ES-I3 (cell line): ENCODE measurements at regions not wholly inside any gene's neighbourhood (a gene's known extent, or its start where the extent isn't known, plus 50 kb on each side); places are given as distances from the start of the nearest gene placed in this dataset.

Experiments
- H3K36me3 ChIP-seq: 2 replicates; pipeline ENCODE4 v1.6.1; 2013; ENCODE audit warnings: mild to moderate bottlenecking, low read length, control low read depth, moderate library complexity; ENCODE audit not compliant: insufficient read depth
- H3K4me1 ChIP-seq: 2 replicates; pipeline ENCODE4 v1.6.1; 2013; ENCODE audit warnings: mild to moderate bottlenecking, control low read depth, low read length; ENCODE audit not compliant: insufficient read depth
- H3K9ac ChIP-seq: 2 replicates; pipeline ENCODE4 v1.6.1; 2013; ENCODE audit warnings: low read depth, mild to moderate bottlenecking, low read length, moderate library complexity
- H3K9me3 ChIP-seq: 2 replicates; pipeline ENCODE4 v1.6.1; 2013; ENCODE audit warnings: mild to moderate bottlenecking, low read length, moderate library complexity; ENCODE audit not compliant: control insufficient read depth, insufficient read depth

DNA sequence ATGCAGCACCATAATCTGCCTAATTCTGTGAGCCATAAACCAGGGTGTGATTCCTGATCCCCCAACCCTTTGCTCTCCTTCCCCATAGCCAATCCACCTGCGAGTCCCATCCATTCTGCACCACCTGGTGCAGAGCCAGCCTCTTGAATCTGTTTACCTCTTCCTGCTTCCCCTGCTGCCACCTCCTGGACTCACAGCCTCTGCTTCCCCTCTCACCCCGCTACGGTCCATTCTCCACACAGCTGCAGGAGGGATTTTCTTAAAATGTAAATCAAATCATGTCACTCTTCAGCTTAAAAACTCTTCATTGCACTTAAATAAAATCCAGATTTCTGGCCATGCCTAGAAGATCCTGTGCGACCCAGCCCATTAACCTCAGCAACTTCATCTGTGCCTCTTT lies 186.7 kb downstream of the FOXD2 start:
- Histone ChIP-seq H3K36me3 (no peaks in the 10 kb centered on the region), H3K4me1 (no peaks in the 10 kb centered on the region), H3K9me3 (no peaks in the 10 kb centered on the region), H3K9ac (no peak overlapping the region)

DNA sequence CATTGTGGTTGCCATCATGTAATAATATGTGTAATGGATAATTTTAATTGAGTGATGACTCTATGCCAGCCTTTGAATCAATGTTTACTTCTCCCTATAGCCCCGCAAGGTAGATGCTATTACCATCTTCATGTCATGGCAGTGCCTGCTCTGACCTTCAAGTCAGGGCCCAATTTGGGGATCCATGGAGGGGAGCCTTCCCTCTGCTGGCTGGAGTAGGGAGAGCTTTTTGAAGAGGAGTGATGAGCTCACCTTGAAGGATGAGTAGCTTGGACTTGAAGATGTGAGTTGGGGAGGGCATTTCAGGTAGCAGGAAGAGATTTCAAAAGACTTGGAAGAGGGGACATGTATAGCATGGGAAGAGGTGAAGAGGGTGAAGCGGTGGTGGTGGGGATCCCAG lies 189.2 kb downstream of the FOXD2 start:
- Histone ChIP-seq H3K9me3 (no peaks in the 10 kb centered on the region), H3K9ac (no peak overlapping the region), H3K4me1 (no peaks in the 10 kb centered on the region), H3K36me3 (no peaks in the 10 kb centered on the region)

DNA sequence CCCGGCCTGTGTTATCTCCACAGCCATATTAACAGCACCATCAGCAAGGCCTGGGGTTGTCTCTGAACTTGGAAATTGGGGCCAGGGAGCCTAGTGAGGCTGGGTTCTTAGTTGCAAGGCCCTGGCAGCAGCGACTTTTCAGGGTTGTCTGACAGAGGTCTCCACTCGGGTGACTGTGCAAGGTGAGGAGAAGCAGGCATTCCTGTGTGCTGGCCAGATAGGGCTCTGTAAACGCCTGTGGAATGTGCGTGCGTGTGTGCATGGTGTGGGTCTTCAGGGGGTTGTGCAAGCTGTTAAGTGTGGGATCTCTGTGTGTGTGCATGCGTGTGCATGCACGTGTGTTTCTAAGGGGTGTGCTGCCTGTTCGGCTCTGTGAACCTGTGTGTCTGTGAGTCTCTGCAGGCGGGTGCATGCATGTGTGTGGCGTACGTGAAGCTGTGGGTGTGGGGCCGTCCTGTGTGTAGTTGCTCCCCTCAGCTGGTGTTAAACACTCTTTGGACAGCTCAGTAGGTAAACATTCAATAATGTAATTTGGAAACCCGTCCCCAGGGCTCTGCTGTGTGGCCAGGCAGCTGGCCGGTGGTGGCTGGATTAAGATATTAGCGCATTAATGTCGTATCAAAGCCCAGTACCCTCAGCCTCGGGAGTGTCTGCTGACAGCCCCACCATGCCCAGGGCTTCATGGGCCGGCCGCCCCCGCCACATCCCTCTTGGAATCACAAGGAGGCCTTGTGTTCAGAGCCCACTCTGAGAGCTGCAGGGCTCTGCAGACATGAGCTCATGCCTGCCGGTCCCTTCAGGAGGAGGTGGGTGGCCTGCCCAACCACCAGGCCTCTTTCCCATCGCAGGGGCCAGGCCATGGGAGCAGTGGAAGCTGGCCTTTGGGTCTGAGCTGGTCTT lies 189.9 kb downstream of the FOXD2 start:
- Histone ChIP-seq H3K9ac (no peak overlapping the region), H3K36me3 (no peaks in the 10 kb centered on the region), H3K9me3 (no peaks in the 10 kb centered on the region), H3K4me1 (no peaks in the 10 kb centered on the region)

DNA sequence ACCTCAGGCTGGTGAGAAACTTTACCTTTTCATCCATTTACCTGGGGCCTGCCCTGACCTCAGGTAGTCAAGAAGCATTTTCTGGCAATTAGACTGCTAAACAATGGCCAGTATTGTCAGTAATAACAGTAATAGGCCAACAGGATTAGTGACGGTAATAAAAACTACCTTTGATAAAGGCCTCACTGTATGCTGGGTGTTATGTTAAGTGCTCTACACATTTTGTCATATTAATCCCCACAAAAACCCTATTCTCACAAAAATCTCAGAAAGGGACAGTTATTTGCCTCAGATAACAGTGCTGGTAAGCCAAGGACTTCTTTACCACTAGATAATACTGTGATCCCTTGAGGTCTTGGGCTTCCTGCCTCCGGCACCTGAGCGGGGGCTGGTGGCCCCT lies 191.4 kb downstream of the FOXD2 start:
- Histone ChIP-seq H3K9me3 (no peaks in the 10 kb centered on the region), H3K9ac (no peak overlapping the region), H3K4me1 (no peaks in the 10 kb centered on the region)

DNA sequence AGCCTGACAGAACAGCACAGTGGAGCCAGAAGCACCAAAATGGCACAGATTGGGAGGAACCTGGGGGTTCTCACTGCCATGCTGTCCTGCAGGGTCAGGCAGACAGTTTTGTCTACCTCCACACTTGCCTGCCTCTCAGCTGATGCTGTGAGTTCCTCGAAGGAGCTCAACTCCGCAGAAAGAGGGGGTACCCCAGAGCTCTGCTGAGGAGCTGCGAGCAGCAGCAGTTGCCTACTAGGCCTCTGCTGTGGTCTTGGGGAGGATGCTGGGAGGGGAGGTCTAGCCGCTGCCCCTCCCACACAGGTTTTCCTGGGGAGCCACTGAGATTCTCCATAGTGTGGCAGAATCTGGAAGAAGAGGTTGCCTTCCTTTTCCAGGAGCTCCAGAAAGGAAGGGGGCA lies 192.5 kb downstream of the FOXD2 start:
- Histone ChIP-seq H3K9me3 (no peaks in the 10 kb centered on the region), H3K4me1 (no peaks in the 10 kb centered on the region), H3K36me3 (no peaks in the 10 kb centered on the region), H3K9ac (no peak overlapping the region)

More for the DNA sequence above, 191.4 kb downstream of the FOXD2 start:
- no peaks in the 10 kb centered on the region for H3K36me3 ChIP-seq

DNA sequence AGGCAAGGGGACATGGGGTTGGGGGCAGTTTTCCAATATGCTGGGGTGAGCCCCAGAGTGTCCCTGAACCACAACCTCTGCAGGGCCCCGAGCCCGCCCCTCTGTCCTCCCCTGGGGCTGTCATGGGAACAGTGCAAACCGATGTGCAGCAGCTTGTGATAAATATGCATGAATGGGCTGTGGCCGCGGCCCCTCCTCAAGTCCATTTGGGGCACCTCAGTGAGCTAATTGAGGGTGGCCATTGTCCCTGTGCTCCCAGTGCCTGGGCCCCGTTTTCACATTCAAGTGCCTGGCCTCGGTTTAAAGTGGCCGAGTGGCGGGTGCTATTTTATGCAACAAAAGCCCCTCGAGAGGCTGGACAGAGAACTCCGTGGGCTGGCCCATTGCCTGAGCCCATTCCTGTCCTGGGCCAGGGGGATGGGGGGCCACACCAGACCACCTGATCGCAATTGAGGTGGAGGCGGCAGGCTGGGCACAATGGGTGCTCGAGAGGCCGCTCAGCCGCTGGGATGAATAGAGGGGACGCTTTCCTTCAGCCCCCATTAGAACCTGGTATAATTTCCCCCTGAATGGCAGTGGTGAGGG lies 193.7 kb downstream of the FOXD2 start:
- Histone ChIP-seq H3K9me3 (no peaks in the 10 kb centered on the region), H3K4me1 (no peaks in the 10 kb centered on the region), H3K36me3 (no peaks in the 10 kb centered on the region), H3K9ac (no peak overlapping the region)

DNA sequence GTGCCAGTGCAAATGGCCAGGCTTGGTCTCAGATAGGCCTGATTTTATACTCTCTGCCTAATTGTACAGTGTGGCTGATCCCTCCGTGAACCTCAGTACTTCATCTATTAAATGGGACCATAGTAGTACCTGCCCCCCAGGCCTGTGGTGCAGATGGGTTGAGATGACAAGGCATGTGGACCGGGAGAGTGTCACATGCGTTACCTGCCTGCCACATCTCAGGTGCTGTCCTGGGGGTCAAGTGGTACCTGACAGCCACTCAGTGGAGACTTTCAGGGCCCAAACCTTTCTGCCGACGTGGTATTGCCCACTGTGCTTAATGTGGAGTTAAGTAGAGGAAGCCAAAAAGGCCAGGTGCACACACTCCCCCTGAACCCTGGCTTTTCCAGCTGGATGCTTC lies 197.3 kb downstream of the FOXD2 start:
- Histone ChIP-seq H3K9ac (no peak overlapping the region), H3K36me3 (no peaks in the 10 kb centered on the region), H3K9me3 (no peaks in the 10 kb centered on the region), H3K4me1 (no peaks in the 10 kb centered on the region)

DNA sequence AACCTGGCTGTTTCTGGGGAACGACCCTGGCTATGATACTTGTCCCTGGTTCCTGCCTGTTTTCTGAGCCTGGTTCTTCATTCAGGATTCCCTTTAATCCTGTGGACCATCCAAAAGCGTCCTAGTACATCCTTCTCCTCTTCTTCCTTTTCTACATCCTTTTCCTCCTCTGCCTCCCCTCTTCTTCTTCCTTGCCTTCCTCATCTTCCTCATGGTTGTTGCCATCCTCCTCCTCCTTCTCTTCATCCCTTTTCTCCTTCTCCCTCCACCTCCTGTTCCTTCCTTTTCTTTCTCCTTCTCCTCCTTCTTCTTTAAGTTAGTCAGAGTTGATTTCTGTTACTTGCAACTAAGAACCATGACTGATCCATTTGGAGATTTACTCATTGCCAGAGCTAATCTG lies 197.8 kb downstream of the FOXD2 start:
- H3K4me1 ChIP-seq, result no peaks in the 10 kb centered on the region
- H3K36me3 ChIP-seq, result no peaks in the 10 kb centered on the region
- no peak overlapping the region for H3K9ac ChIP-seq
- H3K9me3 ChIP-seq, result no peaks in the 10 kb centered on the region

DNA sequence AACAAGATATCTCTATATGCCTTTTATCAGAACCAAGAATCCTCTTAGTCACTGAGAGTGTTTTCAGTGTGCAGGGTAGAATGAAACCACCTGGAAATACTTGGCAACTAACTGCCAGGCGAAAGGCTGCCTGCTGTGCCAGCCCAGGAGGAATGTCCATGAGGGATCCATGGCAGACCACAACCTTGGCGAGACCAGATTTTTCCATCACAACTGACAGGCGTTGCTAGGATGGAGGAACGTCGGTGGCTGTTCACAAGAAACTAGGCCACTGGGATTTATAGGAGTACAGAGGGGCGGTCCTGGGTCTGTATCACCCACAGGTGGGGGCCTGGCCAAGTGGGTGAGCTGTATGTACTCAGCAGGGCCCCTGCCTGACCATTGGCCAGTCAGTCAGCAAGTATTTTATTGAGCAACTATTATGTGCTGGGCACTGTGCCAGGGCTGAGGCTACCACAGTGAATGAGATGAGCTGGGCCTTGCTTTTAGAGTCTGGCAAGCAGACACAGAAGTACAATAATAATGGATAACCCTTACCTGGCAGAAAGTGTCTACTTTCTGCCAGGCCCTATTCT lies 199.4 kb downstream of the FOXD2 start:
- Histone ChIP-seq H3K36me3 (no peaks in the 10 kb centered on the region), H3K9me3 (no peaks in the 10 kb centered on the region), H3K4me1 (no peaks in the 10 kb centered on the region), H3K9ac (no peak overlapping the region)

DNA sequence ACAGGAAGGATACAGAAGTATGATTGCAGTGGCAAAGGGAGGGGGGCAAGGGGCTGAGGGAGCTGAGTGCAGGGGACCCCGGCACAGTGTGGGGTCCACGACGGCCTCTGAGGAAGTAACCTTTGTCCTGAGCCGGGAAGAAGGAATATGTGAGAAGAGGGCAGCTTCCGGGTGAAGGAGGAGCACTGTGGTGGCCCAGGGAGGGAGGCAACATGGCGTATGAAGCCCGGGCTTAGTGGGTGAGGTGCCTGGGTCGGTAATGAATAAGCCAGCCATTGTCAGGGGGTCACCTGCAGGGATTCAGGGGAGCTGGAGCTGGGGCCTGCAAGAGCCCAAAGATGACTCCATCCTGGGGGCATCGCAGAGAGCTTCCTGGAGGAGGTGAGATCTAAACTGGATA lies 200.4 kb downstream of the FOXD2 start:
- Histone ChIP-seq H3K36me3 (no peaks in the 10 kb centered on the region), H3K9me3 (no peaks in the 10 kb centered on the region), H3K9ac (no peak overlapping the region), H3K4me1 (no peaks in the 10 kb centered on the region; the same call in 1 of the 2 replicates)

DNA sequence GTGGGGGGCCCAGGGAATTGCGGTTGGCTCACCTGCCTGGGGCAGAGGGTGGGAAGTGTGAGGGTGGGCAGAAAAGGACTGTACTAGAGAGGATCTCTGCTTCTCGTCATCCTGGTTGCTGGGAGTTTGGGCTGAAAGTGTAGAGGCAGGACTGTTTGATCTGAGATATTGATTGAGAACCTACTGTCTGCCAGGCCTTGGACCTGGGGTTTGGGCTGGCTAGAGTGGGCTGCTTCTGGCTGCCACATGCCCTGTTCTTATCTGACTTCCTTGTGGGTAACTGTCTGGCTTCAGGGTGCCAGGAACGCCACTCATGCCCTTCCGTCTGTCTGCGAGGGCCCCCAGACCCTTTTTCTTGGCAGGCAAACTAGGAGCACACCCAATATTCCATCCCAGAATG lies 200.9 kb downstream of the FOXD2 start:
- Histone ChIP-seq H3K9me3 (no peaks in the 10 kb centered on the region), H3K9ac (no peak overlapping the region), H3K36me3 (no peaks in the 10 kb centered on the region), H3K4me1 (no peaks in the 10 kb centered on the region; the same call in 1 of the 2 replicates)

DNA sequence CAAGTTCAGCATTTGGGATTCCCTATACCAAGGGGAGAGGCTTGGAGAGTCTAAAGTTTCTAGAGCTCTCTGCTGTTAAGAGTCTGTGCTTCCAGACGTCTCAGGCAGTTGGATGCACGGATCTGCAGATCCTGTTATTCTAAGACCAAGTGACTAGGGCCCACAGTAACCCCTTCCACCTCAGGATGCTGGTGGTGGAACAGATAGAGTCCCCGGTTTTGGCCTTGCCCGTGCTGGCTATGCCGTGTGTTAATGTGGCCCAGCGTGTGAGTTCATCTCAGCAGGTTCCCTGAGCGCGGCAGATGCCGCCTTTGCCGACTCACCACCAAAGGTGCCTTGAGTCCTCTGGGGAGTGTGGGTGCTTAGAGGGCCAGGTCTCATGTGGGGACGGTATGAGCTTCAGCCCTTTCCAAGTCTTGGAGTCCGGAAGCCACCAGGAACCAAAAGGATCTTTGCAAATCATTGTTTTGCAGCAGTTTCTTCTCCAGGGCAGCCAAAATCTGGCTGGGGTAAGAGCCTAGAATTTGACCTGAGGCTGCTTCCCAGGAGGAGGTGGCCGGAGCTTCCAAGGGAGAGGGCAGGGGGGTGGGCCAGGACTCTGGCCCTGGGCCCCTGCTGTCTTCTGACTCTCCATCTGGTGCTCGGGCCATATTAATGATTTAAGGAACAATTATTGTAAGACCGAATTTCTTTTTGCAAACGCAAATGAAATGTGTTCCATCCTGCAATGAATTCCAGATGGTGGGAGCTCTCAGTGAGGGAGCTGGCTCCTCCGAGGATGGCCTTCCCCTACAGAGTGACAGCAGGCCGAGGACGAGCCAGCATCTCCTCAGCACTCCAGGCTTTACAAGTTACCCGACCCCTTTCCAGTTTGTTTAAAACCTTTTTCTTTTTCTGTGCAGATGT lies 205.7 kb downstream of the FOXD2 start:
- no peaks in the 10 kb centered on the region; the same call in 1 of the 2 replicates for H3K4me1 ChIP-seq
- no peaks in the 10 kb centered on the region for H3K9me3 ChIP-seq
- H3K9ac ChIP-seq, result no peak overlapping the region
- no peaks in the 10 kb centered on the region for H3K36me3 ChIP-seq

DNA sequence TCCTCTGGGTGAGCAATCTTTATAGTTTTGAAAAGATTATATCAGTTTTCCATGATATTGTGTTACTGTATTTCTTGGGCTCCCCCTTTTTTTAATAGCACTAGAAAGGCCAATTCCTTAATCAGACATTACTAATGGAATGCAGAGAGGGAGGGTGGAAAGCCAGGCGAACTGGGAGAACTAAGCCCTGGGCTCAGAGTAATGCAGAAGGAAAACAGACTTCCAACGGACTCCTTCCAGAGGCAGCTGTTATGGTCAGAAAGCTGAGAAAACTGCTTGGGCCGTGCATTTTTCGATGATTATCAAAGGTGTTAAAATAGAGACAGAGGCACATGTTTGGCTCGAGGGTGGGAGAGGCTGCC lies 206.3 kb downstream of the FOXD2 start:
- H3K4me1 ChIP-seq, result no peaks in the 10 kb centered on the region; the same call in 1 of the 2 replicates
- no peaks in the 10 kb centered on the region for H3K9me3 ChIP-seq
- no peak overlapping the region for H3K9ac ChIP-seq
- H3K36me3 ChIP-seq, result no peaks in the 10 kb centered on the region

DNA sequence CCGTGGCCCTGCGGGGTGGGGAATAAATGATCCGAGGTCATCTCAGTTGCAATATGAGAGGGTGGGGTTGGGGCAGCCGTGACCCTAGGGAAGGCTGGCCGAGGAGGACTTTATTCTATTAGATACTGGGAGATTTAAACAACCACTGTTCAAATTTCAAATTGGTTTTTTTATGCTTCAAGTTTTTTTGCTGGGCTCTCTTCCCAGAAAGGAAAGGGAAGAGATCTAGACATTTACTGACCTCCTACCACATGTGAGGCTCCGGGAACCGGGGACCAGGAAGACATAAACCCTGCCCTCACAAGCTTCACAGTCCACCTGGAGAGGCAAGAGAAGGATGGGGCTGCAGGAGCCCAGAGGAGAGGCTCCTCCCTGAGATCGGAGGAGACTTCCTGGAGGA lies 207.3 kb downstream of the FOXD2 start:
- Histone ChIP-seq H3K4me1 (no peaks in the 10 kb centered on the region; the same call in 1 of the 2 replicates), H3K36me3 (no peaks in the 10 kb centered on the region), H3K9me3 (no peaks in the 10 kb centered on the region), H3K9ac (no peak overlapping the region)
